SK-N-SH treated with all-trans-retinoic acid at 6 μM for 48 hours (cell line): ENCODE measurements at regions not wholly inside any gene's neighbourhood (a gene's known extent, or its start where the extent isn't known, plus 50 kb on each side); places are given as distances from the start of the nearest gene placed in this dataset.

ENCODE experiments used
- ARNTL ChIP-seq: fragments of 450-650 bp; formaldehyde crosslinking; IDR thresholded peaks from 2 replicates; pipeline ENCODE4 v1.5.0; 2020; ENCODE audit warnings: low read depth, mild to moderate bottlenecking, moderate library complexity, borderline replicate concordance
- BACH2 ChIP-seq: fragments of 250-450 bp; sonication (Bioruptor Pico); IDR thresholded peaks from 2 replicates; pipeline ENCODE4 v1.9.0; 2021; ENCODE audit warnings: mild to moderate bottlenecking, borderline replicate concordance
- CREB5 ChIP-seq: fragments of 250-450 bp; sonication (Bioruptor Pico); IDR thresholded peaks from 2 replicates; pipeline ENCODE4 v1.5.1; 2020; ENCODE audit warnings: low read depth, mild to moderate bottlenecking, moderate library complexity
- ESRRG ChIP-seq: fragments of 250-450 bp; sonication (Bioruptor Pico); IDR thresholded peaks from 2 replicates; pipeline ENCODE4 v1.6.1; 2021; ENCODE audit warnings: mild to moderate bottlenecking
- POU6F1 ChIP-seq: fragments of 250-450 bp; sonication (Bioruptor Pico); IDR thresholded peaks from 2 replicates; pipeline ENCODE4 v1.8.0; 2021; ENCODE audit warnings: low read depth, mild to moderate bottlenecking, moderate library complexity, borderline replicate concordance
- PPARA ChIP-seq: fragments of 250-450 bp; sonication (Bioruptor Pico); IDR thresholded peaks from 2 replicates; pipeline ENCODE4 v1.5.0; 2020; ENCODE audit warnings: mild to moderate bottlenecking, borderline replicate concordance
- RARB ChIP-seq: fragments of 250-450 bp; sonication (Bioruptor Pico); IDR thresholded peaks from 2 replicates; pipeline ENCODE4 v1.8.0; 2021; ENCODE audit warnings: mild to moderate bottlenecking, moderate library complexity
- ZC3H10 ChIP-seq: fragments of 250-450 bp; sonication (Bioruptor Pico); IDR thresholded peaks from 2 replicates; pipeline ENCODE4 v1.5.1; 2021; ENCODE audit warnings: mild to moderate bottlenecking, moderate library complexity
- ZFP3 ChIP-seq: fragments of 250-450 bp; sonication (Bioruptor Pico); IDR thresholded peaks from 2 replicates; pipeline ENCODE4 v1.5.0; 2020; ENCODE audit warnings: mild to moderate bottlenecking, moderate library complexity

- TF ChIP-seq RARB: no peak
- TF ChIP-seq ESRRG (CRISPR knock-in tag): no peak
- no peak for TF ChIP-seq BACH2 (CRISPR knock-in tag)
- TF ChIP-seq CREB5 (CRISPR knock-in tag): no peak
- TF ChIP-seq ARNTL (CRISPR knock-in tag): no peak
- no peak for TF ChIP-seq POU6F1 (CRISPR knock-in tag)
- TF ChIP-seq ZFP3 (CRISPR knock-in tag): no peak
- TF ChIP-seq ZC3H10 (CRISPR knock-in tag): no peak
- no peak for TF ChIP-seq PPARA (CRISPR knock-in tag)
Measured at GRCh38 chr11:15835788-15836411, 520.4 kb downstream of the SOX6 start.
